ENCODE measurements at regions not wholly inside any gene's neighbourhood (a gene's known extent, or its start where the extent isn't known, plus 50 kb on each side); places are given as distances from the start of the nearest gene placed in this dataset.

GRCh38 chr11:95556342-95557163, 233.0 kb downstream of the FAM76B start:
- Histone ChIP-seq H3K4ac (ENCODE audit: low read depth, low read length) (no peak overlapping the region; the same call in 1 of the 2 replicates), H4K5ac (ENCODE audit: low read depth, low read length) (peak overlapping the region; percentile 67; the same call in 1 of the 2 replicates), H4K8ac (ENCODE audit: low read depth in 2 of 2, low read length in 2 of 2) (peak overlapping the region in 1 of 2 experiments; percentile 5; a peak in 1 of 4 replicates), H2BK20ac (ENCODE audit: low read depth, low read length) (no peak overlapping the region), H3K14ac (replicated peaks; ENCODE audit: low read depth, low read length) (peak overlapping the region; percentile 50), H3K27ac (ENCODE audit: insufficient read depth, low read length) (peak overlapping the region; percentile 1; the same call in 1 of the 2 replicates), H2AK5ac (ENCODE audit: low read depth, low read length) (no peak overlapping the region), H3K4me1 (ENCODE audit: control insufficient read depth, insufficient read depth, low read length) (peaks cover 5% of the 10 kb centered on the region), H3K4me3 (ENCODE audit: insufficient read depth, low read depth, low read length) (no peak overlapping the region), H2BK15ac (ENCODE audit: low read depth, low read length) (no peak overlapping the region), H3K18ac (ENCODE audit: low read depth, low read length) (peak overlapping the region; percentile 51), H3K36me3 (ENCODE audit: control insufficient read depth, insufficient read depth, low read length) (no peaks in the 10 kb centered on the region), H4K20me1 (ENCODE audit: insufficient read depth, low read length) (no peaks in the 10 kb centered on the region), H2BK5ac (ENCODE audit: low read depth, low read length, poor library complexity, severe bottlenecking) (peak overlapping the region; percentile 12), H3K9me3 (ENCODE audit: control insufficient read depth, insufficient read depth, low read length) (no peaks in the 10 kb centered on the region), H2AK9ac (replicated peaks; ENCODE audit: low read depth, low read length, poor library complexity) (no peak overlapping the region), H2AFZ (replicated peaks; ENCODE audit: low read length, poor library complexity) (no peak overlapping the region), H3K9ac (ENCODE audit: low read depth, low read length) (no peak overlapping the region), H4K91ac (ENCODE audit: insufficient read depth, low read depth, low read length) (no peak overlapping the region), H3K56ac (ENCODE audit: extremely low read depth, insufficient read depth, low read length) (no peak overlapping the region), H3K4me2 (ENCODE audit: low read depth, low read length) (no peak overlapping the region), H3K9me1 (ENCODE audit: insufficient read depth, low read length) (no peaks in the 10 kb centered on the region), H3K27me3 (ENCODE audit: control insufficient read depth, insufficient read depth, low read length) (no peaks in the 10 kb centered on the region; the same call in 1 of the 2 replicates), H2BK120ac (ENCODE audit: low read depth, low read length) (no peak overlapping the region), H3K23ac (ENCODE audit: low read depth, low read length) (peak overlapping the region; percentile 24; the same call in 1 of the 2 replicates), H3K79me1 (ENCODE audit: low read depth in 1 of 2, low read length in 2 of 2) (no peaks in the 10 kb centered on the region)
- ATAC-seq (ENCODE audit: low read depth): peak; percentile 62
- WGBS, 2 experiments (ENCODE audit: extremely low coverage in 2 of 2, insufficient read length in 1 of 2): 14% methylated on average over 2 of the region's 5 CpGs; no CpG with 5 or more reads in 1 of the 2 experiments
- TF ChIP-seq MAZ (IDR thresholded peaks at IDR 0.05; ENCODE audit: borderline replicate concordance, low read depth, low read length) (no peak), USF2 (IDR thresholded peaks at IDR 0.05; ENCODE audit: low read depth, low read length) (no peak), NFE2L2 (IDR thresholded peaks at IDR 0.05; ENCODE audit: low read depth, low read length) (peak; percentile 87), RFX5 (IDR thresholded peaks at IDR 0.05; ENCODE audit: low read depth, low read length) (no peak), RAD21 (IDR thresholded peaks at IDR 0.05; ENCODE audit: low read length) (no peak), CEBPB (IDR thresholded peaks at IDR 0.05; ENCODE audit: low read depth, low read length) (no peak)
- TF ChIP-seq, protein P1, sequence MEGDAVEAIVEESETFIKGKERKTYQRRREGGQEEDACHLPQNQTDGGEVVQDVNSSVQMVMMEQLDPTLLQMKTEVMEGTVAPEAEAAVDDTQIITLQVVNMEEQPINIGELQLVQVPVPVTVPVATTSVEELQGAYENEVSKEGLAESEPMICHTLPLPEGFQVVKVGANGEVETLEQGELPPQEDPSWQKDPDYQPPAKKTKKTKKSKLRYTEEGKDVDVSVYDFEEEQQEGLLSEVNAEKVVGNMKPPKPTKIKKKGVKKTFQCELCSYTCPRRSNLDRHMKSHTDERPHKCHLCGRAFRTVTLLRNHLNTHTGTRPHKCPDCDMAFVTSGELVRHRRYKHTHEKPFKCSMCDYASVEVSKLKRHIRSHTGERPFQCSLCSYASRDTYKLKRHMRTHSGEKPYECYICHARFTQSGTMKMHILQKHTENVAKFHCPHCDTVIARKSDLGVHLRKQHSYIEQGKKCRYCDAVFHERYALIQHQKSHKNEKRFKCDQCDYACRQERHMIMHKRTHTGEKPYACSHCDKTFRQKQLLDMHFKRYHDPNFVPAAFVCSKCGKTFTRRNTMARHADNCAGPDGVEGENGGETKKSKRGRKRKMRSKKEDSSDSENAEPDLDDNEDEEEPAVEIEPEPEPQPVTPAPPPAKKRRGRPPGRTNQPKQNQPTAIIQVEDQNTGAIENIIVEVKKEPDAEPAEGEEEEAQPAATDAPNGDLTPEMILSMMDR (conservative IDR thresholded peaks at IDR 0.05; ENCODE audit: low read depth, low read length): no peak
- in situ Hi-C loops (cut with MboI; ENCODE audit: low sequenced_read_pairs): no loop called here
- intact Hi-C loops (cut with micrococcal nuclease): loop anchor here (5.0 kb wide), 1 partner anchor 136 kb away; no protein-coding TSS in a partner anchor
- peak; percentile 49 for DNase-seq
- ChIA-PET CTCF (interaction anchor here (0.7 kb wide), 2 partner anchors 19 to 149 kb away, joined by 3 read pairs; no protein-coding TSS in a partner anchor), POLR2A (ENCODE audit: unreplicated experiment) (no interaction called here)
- dilution Hi-C loops (cut with HindIII; ENCODE audit: low sequenced_read_pairs, unreplicated experiment): no loop called here
- no TSS peak for BruUV-seq (replicated peaks)

Data from IMR-90 (cell line).